ENCODE measurements at regions not wholly inside any gene's neighbourhood (a gene's known extent, or its start where the extent isn't known, plus 50 kb on each side); places are given as distances from the start of the nearest gene placed in this dataset.

DNA sequence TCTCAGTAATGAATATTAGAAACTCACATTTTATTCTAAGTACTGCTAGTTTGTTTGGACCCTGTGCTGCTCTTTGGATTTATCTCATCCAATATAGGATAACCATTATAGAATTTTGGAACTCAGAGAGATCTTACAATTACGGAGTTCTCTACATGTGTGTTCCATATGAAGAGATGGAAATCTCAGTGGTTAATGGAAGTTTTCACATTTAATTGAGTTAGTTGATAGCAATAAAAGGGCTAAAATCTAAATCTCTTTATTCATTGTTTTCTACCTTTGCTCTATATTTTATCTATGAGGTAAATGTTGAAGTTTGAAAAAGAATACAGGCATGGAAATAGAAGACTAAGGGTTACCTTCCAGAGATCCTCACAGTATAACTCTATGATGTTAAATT is 558.0 kb upstream of the KIF2B start:
- no peak for TF ChIP-seq POLR2A (IDR thresholded peaks at IDR 0.05)
- TF ChIP-seq, protein P1, sequence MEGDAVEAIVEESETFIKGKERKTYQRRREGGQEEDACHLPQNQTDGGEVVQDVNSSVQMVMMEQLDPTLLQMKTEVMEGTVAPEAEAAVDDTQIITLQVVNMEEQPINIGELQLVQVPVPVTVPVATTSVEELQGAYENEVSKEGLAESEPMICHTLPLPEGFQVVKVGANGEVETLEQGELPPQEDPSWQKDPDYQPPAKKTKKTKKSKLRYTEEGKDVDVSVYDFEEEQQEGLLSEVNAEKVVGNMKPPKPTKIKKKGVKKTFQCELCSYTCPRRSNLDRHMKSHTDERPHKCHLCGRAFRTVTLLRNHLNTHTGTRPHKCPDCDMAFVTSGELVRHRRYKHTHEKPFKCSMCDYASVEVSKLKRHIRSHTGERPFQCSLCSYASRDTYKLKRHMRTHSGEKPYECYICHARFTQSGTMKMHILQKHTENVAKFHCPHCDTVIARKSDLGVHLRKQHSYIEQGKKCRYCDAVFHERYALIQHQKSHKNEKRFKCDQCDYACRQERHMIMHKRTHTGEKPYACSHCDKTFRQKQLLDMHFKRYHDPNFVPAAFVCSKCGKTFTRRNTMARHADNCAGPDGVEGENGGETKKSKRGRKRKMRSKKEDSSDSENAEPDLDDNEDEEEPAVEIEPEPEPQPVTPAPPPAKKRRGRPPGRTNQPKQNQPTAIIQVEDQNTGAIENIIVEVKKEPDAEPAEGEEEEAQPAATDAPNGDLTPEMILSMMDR (IDR thresholded peaks at IDR 0.05): no peak

Measured in stomach (tissue), 4 donors.